Keratinocyte (primary cell): ENCODE measurements at regions not wholly inside any gene's neighbourhood (a gene's known extent, or its start where the extent isn't known, plus 50 kb on each side); places are given as distances from the start of the nearest gene placed in this dataset.

Experiments used
- DNase-seq: peaks from one replicate; pipeline ENCODE4 v3.0.0-alpha.2; 2011; ENCODE audit warnings: low read depth, missing footprints, low spot score
- FAIRE-seq: peaks from 2 replicates; lab custom pipeline; 2011; peaks lifted over from hg19 to GRCh38; lab: Jason Lieb, UNC
- H2AFZ ChIP-seq: 2 replicates; pipeline ENCODE4 v1.6.0; 2012; ENCODE audit warnings: low read length, control low read depth, inconsistent platforms; ENCODE audit not compliant: control insufficient read depth
- H3K27ac ChIP-seq: 2 replicates; pipeline ENCODE4 v1.5.1; 2011; ENCODE audit warnings: low read length; ENCODE audit not compliant: control insufficient read depth, insufficient read depth
- H3K27me3 ChIP-seq: 3 replicates; pipeline ENCODE4 v1.6.0; 2011; ENCODE audit warnings: low read length; ENCODE audit not compliant: control insufficient read depth, insufficient read depth; ENCODE audit errors: extremely low read depth
- H3K36me3 ChIP-seq, 2 experiments: 2 replicates in 1 of 2; 3 replicates in 1 of 2; pipeline ENCODE4 v1.5.1; 2011; ENCODE audit warnings: low read length in 2 of 2, mild to moderate bottlenecking in 1 of 2; ENCODE audit not compliant: control insufficient read depth in 2 of 2, insufficient read depth in 2 of 2; ENCODE audit errors: extremely low read depth in 1 of 2
- H3K4me1 ChIP-seq: 3 replicates; pipeline ENCODE4 v1.5.1; 2011; ENCODE audit warnings: low read length; ENCODE audit not compliant: control insufficient read depth, insufficient read depth; ENCODE audit errors: extremely low read depth
- H3K4me2 ChIP-seq: 3 replicates; pipeline ENCODE4 v1.6.0; 2011; ENCODE audit warnings: low read depth, low read length; ENCODE audit not compliant: control insufficient read depth, insufficient read depth; ENCODE audit errors: extremely low read depth
- H3K4me3 ChIP-seq, 3 experiments: fragments of 200-600 bp in 1 of 3; sonication (generic) in 1 of 3; 2 replicates in 2 of 3; 3 replicates in 1 of 3; pipeline ENCODE4 v1.5.1; 2011 to 2016; ENCODE audit warnings: low read length in 3 of 3, mild to moderate bottlenecking in 3 of 3, control low read depth in 2 of 3, inconsistent platforms in 1 of 3, low read depth in 1 of 3, mixed read lengths in 1 of 3, mixed run types in 1 of 3, moderate library complexity in 1 of 3; ENCODE audit not compliant: control insufficient read depth in 2 of 3, insufficient read depth in 2 of 3; ENCODE audit errors: extremely low read depth in 1 of 3
- H3K79me2 ChIP-seq: 2 replicates; pipeline ENCODE4 v1.6.0; 2012; ENCODE audit warnings: low read length; ENCODE audit not compliant: control insufficient read depth, insufficient read depth
- H3K9ac ChIP-seq: 3 replicates; pipeline ENCODE4 v1.6.0; 2011; ENCODE audit warnings: low read length; ENCODE audit not compliant: control insufficient read depth, insufficient read depth; ENCODE audit errors: extremely low read depth
- H3K9me1 ChIP-seq: 3 replicates; pipeline ENCODE4 v1.6.0; 2011; ENCODE audit warnings: low read length; ENCODE audit not compliant: control insufficient read depth, insufficient read depth; ENCODE audit errors: extremely low read depth
- H3K9me3 ChIP-seq: 2 replicates; pipeline ENCODE4 v1.5.1; 2012; ENCODE audit warnings: low read depth, low read length; ENCODE audit not compliant: control insufficient read depth
- H4K20me1 ChIP-seq: 3 replicates; pipeline ENCODE4 v1.6.0; 2011; ENCODE audit warnings: low read length; ENCODE audit not compliant: control insufficient read depth, insufficient read depth; ENCODE audit errors: extremely low read depth
- EZH2 ChIP-seq: IDR thresholded peaks from one replicate; pipeline ENCODE4 v1.6.1; 2012; ENCODE audit warnings: inconsistent platforms, mild to moderate bottlenecking, low read length, moderate library complexity
- dilution Hi-C: fragments of 300-500 bp; cut with MboI; formaldehyde crosslinking; loops from one replicate; pipeline ENCODE4 v1.7.0; 2020; ENCODE audit warnings: low sequenced_read_pairs; ENCODE audit not compliant: extremely low pct_ligation_motif_present
- TF ChIP-seq, protein P1 (sequence below), 3 experiments: IDR thresholded peaks in 1 of 3; conservative IDR thresholded peaks in 1 of 3; optimal IDR thresholded peaks in 1 of 3; 2 replicates in 2 of 3; 3 replicates in 1 of 3; pipeline versions ENCODE3 to v1.5.1; 2011; ENCODE audit warnings: low read length in 3 of 3, mild to moderate bottlenecking in 3 of 3, moderate library complexity in 2 of 3, control low read depth in 1 of 3, inconsistent platforms in 1 of 3; ENCODE audit not compliant: insufficient read depth in 2 of 3; ENCODE audit errors: extremely low read depth in 1 of 3

DNA sequence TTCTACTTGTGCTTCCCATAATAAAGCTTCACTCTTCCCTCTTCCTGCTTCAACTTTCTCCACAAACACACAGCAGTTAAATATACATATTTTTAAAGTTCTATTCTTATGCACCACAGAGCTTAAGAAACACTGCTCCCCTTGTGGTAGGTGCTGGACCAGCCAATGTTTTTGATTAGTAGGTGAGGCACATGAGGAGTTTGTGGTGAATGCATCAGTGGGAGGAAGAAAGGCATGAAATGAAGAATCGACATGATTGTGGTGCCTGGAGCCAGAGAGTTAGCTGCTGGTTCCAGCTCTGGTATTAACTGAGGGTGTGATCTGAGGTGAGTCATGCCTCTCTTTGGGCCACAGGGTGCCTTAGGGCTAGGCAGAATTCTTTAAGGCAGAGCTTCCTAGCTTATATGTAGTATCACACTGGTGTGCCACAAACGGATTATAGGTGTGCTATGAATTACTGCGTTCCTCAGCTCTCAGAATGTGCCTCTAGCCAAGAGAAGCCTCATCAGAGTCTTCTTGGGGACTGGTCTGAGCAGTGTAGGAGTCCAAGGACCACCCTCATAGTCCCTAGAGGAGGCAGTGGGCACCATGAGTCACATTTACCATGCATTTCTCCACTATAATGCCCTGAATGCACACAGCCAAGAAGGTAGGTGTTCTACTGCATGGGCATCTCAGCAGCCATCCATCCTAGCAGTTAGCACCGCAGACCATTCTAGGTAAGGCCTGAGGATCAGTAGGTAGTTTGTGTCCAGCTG lies 97.4 kb upstream of the SGIP1 start:
- Histone ChIP-seq H3K9me1 (no peaks in the 10 kb centered on the region), H3K27ac (peak overlapping the region; percentile 52), H3K9ac (no peak overlapping the region), H3K9me3 (no peaks in the 10 kb centered on the region), H3K4me2 (peak overlapping the region; percentile 51), H3K4me3 (no peak overlapping the region), H2AFZ (peak overlapping the region; percentile 53), H3K79me2 (no peaks in the 10 kb centered on the region), H3K36me3 (no peaks in the 10 kb centered on the region), H3K4me1 (peaks cover 21% of the 10 kb centered on the region), H3K27me3 (peaks cover 5% of the 10 kb centered on the region), H4K20me1 (no peaks in the 10 kb centered on the region)
- DNase-seq (peak; percentile 85), FAIRE-seq (peak; percentile 99)
- dilution Hi-C loops = no loop called here
- TF ChIP-seq, protein P1, sequence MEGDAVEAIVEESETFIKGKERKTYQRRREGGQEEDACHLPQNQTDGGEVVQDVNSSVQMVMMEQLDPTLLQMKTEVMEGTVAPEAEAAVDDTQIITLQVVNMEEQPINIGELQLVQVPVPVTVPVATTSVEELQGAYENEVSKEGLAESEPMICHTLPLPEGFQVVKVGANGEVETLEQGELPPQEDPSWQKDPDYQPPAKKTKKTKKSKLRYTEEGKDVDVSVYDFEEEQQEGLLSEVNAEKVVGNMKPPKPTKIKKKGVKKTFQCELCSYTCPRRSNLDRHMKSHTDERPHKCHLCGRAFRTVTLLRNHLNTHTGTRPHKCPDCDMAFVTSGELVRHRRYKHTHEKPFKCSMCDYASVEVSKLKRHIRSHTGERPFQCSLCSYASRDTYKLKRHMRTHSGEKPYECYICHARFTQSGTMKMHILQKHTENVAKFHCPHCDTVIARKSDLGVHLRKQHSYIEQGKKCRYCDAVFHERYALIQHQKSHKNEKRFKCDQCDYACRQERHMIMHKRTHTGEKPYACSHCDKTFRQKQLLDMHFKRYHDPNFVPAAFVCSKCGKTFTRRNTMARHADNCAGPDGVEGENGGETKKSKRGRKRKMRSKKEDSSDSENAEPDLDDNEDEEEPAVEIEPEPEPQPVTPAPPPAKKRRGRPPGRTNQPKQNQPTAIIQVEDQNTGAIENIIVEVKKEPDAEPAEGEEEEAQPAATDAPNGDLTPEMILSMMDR (optimal IDR thresholded peaks at IDR 0.05 in 1 of 3, IDR thresholded peaks at IDR 0.05 in 1 of 3, conservative IDR thresholded peaks at IDR 0.05 in 1 of 3; ENCODE audit: extremely low read depth in 1 of 3, insufficient read depth in 2 of 3, low read length in 3 of 3) = peak; percentile 60 to 86 (median 68)
- no peak for TF ChIP-seq EZH2

- Histone ChIP-seq H3K4me2 (no peak overlapping the region), H3K27me3 (no peaks in the 10 kb centered on the region), H3K4me1 (peaks cover 21% of the 10 kb centered on the region), H3K9me1 (no peaks in the 10 kb centered on the region), H3K36me3 (no peaks in the 10 kb centered on the region), H3K9me3 (no peaks in the 10 kb centered on the region), H3K27ac (no peak overlapping the region), H2AFZ (no peak overlapping the region), H3K9ac (no peak overlapping the region), H4K20me1 (no peaks in the 10 kb centered on the region), H3K79me2 (no peaks in the 10 kb centered on the region), H3K4me3 (no peak overlapping the region)
- DNase-seq (no peak), FAIRE-seq (peak; percentile 17)
- dilution Hi-C loops = no loop called here
- TF ChIP-seq EZH2 = no peak
- TF ChIP-seq, protein P1 (optimal IDR thresholded peaks at IDR 0.05 in 1 of 3, IDR thresholded peaks at IDR 0.05 in 1 of 3, conservative IDR thresholded peaks at IDR 0.05 in 1 of 3; ENCODE audit: extremely low read depth in 1 of 3, insufficient read depth in 2 of 3, low read length in 3 of 3) = no peak
Observed at GRCh38 chr1:66437136-66437401, 96.9 kb upstream of the SGIP1 start.
